ENCODE measurements at regions not wholly inside any gene's neighbourhood (a gene's known extent, or its start where the extent isn't known, plus 50 kb on each side); places are given as distances from the start of the nearest gene placed in this dataset.

GRCh38 chr13:22428188-22428828 is 752.5 kb upstream of the SGCG start:
- TF ChIP-seq CTCF (IDR thresholded peaks at IDR 0.05) (no peak), REST (IDR thresholded peaks at IDR 0.05; ENCODE audit: insufficient read depth in 1 of 2, low read depth in 2 of 2, low read length in 1 of 2) (no peak)
